ENCODE measurements at regions not wholly inside any gene's neighbourhood (a gene's known extent, or its start where the extent isn't known, plus 50 kb on each side); places are given as distances from the start of the nearest gene placed in this dataset.

DNA sequence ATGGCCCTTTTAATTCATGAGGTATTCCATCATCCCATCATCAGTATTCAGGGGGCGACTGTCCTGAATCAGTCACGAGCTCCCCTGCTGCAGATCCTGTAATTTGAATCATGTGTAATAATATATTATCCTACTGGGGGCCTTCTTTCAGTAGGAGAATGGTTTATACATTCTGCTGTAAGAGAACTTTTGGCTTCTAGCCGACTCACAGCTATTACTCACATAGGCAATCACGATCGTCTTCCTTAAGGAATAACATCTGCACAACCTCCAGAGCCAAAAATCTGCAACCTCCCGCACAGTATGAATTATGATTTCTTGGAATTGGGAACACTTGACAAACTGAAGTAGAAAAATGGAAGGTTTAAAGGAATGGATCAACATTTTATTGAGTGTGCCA lies 343.0 kb downstream of the USP25 start:
- no peak for DNase-seq (ENCODE audit: low read depth in 2 of 2)

DNA sequence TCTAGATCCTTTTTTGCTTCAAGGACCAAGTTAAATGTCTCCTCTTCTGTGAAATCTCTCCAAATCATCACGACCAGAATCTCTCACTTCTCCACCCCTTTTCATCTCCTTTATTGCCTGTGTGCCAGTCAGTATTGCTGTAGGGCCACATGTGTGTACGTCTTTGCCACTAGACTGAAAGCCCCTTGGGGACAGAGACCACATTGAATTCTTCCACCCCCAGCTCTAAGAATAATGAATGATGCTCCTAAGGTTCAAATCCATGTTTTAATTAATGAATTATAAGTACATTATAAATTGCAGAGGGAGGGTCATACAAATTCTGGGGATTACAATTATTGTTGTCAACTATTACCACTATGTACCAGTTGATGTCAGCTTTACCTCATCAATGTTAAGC lies 343.8 kb downstream of the USP25 start:
- no peak for DNase-seq (ENCODE audit: low read depth in 2 of 2)

DNA sequence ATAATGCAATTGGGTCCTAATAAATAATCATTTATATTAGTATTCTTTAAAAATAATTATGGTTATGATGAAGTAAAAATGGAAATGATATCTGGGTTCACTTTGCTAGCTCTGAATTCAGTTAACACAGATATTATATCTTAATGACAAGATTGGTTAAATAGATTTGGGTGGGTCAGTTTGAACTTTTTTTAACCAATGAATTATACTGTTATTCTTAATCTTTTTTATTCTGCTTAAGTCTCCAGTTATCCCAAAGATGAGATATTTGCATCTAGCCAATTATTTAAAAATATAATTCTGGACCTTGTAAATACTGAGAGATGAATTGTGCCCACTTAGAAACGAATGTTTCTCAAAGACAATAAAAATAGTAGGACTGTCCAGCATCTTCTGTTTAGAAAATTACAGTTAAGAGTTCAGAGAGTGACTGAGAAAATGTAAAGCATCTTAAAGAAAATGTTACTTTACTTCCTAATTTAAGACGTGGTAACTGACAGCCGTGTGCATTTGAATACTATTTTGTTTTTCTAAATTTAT lies 345.2 kb downstream of the USP25 start:
- no peak for DNase-seq (ENCODE audit: low read depth in 2 of 2)

DNA sequence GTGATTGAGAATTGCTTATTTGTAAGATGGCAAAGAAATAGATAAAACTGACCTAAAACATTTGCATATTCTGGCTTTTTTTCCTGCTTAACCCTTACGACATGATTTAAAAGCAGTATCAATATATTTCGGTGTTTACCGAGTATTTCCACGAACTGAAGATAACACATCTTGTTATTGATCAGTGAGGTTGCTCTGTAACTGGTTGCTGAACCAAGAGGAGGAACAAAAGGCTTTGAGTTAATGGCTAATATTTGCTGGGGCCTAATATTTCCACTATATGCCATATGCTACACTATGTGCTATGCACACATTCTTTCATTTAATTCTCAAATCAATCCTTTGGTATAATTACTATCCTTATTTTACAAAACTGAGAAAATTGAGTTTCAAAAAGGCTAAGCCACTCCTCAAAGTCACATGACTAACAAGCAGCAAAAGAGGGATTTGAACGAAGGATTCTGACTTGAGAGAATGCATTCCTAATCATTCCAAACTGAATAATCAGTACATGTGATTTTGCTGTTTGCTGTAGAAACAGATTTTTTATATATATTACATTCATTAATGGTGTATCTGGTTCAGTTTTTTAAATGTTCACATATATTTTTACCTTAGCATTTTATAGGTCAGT lies 346.0 kb downstream of the USP25 start:
- no peak for DNase-seq (ENCODE audit: low read depth in 2 of 2)

DNA sequence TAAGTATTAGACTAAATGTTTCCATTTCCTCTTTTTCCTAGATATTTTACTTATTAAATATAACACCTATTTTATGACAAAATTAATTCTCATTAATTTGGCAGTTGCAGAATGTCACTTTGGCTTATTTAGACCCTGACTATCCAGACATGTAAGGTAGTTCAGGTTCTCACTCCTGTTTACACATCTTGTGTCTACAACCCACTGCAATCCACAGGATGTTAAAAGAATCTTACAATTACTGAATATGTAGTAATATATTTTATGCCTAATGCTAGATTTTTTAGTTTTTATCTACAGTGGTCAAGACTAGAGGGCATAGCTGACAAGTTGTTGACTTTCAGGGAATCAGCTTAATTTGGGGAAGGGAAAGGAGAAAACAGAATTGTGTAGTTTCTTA lies 346.7 kb downstream of the USP25 start:
- no peak for DNase-seq (ENCODE audit: low read depth in 2 of 2)

DNA sequence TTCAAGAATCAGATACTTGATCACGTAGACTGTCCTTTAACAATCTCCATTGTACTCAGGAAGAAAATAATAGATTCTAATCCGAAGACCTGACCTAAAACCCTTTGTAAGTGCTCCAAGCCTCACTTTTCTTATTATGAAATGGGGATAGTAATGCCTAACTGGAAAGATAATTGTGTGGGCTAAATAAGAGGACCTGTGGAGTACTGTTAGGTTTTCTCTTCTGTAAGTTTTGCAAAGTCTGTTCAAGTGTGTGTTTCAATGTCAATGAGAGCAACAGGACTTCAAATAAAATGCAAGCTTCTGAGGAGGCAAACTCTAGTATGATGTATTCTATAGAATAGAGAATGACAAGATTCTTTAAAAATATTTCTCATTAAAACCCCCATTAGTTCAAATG lies 348.6 kb downstream of the USP25 start:
- DNase-seq (ENCODE audit: low read depth in 2 of 2), result no peak

DNA sequence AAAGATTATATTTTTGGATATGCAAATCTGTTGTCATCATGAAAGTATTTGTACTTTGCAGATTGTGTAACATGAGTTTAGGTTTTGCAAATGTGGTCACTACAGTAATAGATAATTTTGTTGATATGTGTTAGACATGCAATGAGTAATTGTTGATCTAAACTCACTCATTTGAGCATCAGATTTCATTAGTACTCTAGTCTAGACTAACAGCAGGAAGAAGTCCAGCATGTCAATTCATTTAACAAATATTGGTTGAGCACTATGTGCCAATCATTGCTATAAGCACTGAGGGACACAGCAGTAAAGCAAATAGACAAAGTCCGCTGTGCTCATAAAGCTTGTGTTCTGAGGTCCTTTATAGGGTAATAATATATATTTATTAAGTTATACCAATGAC lies 350.0 kb downstream of the USP25 start:
- DNase-seq (ENCODE audit: low read depth in 2 of 2), result no peak

DNA sequence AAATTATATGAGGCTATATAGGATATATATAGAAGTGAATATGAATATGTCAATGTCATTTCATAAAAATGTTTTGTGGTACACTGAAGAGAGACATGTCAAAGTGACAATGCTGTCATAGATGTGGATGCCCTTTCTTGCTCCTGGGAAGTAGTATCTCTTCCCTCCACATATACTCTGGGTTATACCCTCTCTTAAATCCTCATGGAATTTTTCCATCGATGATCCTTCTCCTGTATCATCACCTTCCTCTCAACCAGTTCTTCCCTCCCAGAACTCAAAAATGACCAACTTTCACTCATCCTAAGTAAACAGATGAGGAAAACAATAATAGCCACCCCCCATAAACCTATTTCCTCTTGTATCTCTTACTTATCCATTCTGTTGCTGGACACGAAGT lies 351.5 kb downstream of the USP25 start:
- no peak for DNase-seq (ENCODE audit: low read depth in 2 of 2)

DNA sequence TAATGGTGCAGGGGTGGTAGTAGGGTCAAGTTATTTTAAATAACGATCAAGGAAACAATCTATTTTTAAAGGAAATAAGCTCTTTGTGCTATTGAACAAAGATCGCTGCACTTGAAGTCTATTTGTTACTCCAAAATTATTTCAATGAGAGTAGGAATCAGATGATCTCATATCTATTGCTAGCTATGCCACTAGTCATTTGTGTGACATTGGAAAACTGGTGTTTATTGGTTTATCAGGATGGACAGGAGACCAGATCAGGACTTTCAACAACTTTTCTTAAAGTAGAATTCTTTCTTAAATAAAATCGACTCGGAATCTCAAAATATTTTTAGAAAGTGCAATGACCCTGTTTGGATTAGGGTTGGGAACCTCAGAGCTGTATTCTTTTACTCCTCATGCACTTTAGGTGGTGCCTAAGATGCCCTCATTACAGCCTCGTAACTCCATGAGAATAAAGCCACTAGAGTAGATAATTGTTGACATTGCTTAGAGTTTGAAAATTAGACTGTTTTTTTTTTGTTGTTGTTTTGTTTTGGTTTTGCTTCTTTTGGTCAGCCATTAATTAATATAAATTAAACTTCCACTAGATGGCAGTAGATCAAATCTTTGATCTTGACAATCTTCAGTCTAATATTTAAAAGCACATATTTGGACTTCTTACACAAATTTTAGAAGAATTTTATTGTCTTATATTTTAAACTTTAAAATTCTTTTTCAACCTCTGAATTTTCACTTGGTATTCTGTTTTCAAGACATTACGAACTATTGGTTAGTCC lies 352.4 kb downstream of the USP25 start:
- no peak for DNase-seq (ENCODE audit: low read depth in 2 of 2)

DNA sequence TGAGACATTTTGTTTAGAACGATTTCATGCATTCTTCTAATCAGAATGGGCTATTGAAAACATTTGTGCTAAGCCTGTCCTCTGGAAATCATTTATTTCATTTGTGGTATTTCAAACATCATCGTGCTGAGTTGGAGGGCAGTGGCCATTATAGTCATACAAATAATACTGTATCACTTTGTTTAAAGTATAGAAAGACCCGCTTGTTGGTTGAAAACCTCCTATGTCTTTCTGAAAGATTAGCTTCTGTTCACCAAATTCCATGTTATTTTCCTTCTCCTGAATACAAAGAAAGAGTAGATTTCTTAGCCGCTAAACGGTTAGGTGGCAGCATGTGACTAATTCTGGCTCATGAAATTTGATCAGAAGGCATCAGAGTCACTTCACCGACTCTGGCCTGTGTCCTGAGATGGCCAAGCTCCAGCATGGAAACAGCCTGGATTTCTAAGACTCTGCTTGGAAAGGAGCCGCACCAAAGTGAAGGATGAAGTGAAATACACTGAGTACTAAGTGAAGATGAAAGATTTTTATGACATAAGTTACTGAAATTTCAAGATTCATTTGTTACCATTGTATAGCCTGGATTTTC lies 355.1 kb downstream of the USP25 start:
- no peak for DNase-seq (ENCODE audit: low read depth in 2 of 2)

DNA sequence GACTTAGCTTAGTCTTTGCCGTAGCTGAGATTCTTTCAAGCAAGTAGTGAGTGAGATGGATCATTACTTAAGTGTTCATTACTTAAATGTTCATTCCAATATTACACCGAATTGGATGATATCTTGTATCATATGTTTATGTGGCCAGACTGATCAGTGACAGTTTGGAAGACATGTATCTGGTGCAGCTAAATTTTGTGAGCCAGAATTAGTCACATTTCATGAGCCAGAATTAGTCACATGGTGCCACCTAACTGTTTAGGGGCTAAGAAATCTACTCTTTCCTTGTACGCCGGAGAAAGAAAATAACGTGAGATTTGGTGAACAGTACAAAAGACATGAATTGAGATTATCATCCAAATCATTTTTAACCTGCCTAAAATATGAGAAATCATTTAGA lies 355.6 kb downstream of the USP25 start:
- no peak for DNase-seq (ENCODE audit: low read depth in 2 of 2)

DNA sequence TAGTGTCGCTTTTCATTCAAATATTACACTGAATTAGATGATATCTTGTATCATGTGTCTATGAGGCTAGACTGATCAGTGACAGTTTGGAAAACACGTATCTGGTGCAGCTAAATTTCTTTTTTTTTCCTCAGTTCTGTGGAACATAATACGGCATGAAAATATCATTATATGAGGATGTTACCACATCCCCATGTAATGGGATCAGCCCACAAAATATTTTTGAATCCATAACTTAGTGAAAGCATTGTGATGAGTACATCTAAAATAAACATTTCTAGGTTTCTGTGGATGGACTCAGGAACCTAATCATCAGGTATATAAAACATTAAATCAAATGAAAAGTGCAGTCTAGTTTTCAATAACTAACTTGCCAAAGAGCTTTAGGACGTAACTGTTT lies 356.3 kb downstream of the USP25 start:
- DNase-seq (ENCODE audit: low read depth in 2 of 2), result no peak

DNA sequence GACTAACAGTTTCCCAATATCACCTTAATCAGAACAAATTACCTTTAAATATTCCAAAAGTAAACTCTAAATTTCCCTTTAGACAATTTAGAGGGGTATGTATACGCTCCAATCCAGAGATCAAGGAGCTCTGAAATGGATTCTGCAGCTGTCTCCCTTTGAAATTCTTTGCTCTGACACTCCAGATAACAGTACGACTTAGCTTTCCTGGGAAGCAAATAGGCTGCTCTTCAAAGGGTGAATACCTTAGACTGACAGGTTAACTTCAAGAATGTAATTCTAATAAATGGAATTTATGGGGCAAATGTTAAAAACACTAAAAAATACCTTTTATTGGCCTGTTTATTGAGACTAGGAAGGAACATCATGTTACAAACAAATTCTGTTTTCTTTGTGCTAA lies 357.2 kb downstream of the USP25 start:
- no peak for DNase-seq (ENCODE audit: low read depth in 2 of 2)

DNA sequence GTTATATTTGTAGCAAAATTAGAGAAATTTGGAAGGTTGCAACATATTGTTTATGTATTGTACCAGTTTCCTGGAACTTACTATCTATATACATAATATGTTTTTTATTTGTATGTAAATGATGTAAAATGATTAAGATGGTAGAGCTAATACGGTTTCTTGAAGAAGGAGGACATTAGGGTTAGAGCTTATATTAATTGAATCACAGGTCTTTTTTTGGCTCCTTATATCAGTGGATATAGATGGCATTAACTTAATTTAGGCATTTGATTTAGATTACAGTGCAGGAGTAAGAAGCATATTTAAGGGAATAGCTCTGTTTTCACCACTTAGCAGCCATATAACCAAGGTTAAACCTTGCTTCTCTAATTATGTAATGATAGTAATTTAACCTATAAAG lies 357.7 kb downstream of the USP25 start:
- no peak for DNase-seq (ENCODE audit: low read depth in 2 of 2)

DNA sequence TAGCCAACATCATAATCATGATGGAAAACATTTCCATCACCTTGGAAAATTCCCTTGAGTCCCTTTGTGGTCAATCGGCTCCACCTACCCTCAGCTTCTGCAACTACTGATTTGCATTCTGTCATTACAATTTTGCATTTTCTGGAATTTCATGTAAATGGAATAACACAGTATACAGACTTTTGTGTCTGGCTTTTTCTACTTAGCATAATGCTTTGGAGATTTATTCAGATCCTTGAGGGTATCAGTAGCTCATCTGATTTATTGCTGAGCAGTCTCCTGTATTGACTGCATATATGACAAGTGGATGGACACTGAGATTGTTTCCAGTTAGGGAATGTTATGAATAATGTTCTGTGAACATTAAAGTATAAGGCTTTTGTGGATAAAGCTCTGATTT lies 358.3 kb downstream of the USP25 start:
- no peak for DNase-seq (ENCODE audit: low read depth in 2 of 2)

DNA sequence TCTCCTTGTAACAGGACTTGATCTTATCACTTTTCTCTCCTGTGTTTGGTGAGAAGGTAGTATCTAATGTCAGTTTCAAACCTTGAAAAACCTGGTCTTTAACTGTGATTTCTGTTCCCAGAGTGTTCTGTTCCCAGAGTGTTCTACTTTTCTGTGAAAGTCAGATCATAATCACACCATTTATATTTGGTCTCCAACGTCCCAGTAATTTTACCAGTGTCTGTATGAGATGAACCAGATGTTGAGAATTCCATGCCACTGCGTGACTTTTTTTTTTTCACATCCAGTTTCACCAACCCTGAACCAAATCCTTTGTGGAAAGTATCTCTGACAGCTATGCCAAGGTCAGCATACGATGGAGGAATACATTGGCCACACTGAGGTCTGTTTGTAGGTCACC lies 365.2 kb downstream of the USP25 start:
- no peak for DNase-seq (ENCODE audit: low read depth in 2 of 2)

DNA sequence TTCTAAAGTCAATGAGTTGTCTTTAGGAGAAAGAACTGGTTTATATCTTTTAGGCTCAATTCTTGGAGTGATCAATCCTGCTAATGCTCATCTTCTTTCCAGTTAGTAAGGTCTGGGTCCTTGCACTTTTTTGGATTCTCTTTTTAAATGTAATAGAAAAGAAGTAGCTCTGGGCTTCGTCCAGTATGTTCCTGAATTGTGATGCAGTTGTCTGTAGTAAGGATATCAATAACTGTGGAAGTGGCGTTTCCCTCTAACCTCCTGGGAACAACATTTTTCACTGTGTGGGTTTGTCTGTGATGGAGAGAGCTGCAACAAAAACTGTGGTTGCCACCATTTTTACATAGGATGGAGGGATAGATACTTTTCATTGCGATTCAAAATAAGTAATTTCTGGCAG lies 367.2 kb downstream of the USP25 start:
- DNase-seq (ENCODE audit: low read depth in 2 of 2), result no peak

DNA sequence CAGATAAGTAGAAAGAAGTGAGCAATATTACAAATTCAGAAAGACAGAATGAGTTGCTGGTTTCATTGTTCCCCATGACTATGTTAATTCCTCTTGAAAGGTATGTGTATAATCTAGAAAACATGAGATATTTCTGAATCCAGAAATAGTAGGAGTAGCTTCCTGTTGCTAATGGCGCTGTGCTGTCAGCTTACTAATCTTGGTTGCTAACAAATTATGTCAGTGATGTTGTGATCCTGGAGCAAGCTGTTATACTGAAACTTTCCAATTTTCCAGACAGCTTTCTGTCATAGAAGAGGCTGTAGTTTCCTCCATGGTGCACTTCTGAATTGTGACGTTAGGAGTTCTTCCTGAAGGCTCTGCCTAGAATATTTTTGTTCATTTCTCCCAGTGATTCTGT lies 372.3 kb downstream of the USP25 start:
- no peak for DNase-seq (ENCODE audit: low read depth in 2 of 2)

DNA sequence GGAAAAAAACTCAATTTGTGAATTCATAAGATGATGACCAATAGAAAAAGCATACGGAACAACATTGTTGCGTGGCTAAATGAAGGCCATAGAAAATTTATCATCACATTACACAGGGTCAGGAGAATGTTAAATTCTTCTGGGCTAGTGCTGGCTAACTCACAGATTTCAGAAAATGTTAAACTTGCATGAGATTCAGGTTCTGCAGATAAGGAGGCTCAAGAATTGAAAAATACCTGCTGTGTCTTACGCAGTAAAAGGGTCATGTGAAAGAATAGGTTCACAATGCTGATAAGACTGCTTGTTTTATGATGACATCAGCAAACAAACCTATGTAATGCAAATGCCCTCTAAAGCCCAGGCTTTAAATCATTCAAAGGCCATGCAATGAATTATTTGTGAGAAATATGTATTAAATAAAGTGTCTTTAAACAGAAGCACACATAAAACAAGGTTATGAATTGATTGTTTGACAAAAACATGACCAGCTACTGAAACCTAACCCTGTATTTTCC lies 378.8 kb downstream of the USP25 start:
- DNase-seq (ENCODE audit: low read depth in 2 of 2), result no peak

DNA sequence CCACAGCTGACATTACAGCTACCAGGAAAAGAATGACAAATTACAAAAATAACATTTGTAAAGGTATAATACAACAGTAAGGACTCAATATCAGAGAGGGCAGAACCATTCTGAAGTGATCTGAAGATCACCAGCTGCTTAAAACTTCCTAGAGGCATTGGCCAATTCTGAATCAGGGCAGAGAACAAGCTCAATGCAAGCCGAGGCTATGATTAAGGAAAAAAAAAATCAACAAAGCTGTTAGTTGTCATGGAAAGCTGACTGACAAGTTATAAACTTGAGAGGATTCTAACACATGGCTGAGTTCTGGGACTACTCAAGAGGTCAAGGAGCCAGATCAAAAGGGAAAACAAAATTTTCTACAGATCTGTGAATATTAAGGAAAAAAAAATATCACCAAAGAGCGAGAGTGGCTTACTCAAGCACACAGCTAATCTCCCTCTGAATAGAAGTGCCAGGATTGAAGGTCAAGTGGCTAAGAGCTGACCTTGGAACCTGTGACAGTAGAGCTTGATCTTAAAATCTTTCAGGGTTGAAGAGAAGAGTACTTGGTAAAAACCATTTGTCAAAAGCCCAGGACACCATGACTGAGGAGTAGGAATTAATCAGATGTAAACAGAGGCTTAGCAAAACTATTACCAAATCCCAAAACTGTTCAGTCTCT lies 383.4 kb downstream of the USP25 start:
- no peak for DNase-seq (ENCODE audit: low read depth in 2 of 2)

DNA sequence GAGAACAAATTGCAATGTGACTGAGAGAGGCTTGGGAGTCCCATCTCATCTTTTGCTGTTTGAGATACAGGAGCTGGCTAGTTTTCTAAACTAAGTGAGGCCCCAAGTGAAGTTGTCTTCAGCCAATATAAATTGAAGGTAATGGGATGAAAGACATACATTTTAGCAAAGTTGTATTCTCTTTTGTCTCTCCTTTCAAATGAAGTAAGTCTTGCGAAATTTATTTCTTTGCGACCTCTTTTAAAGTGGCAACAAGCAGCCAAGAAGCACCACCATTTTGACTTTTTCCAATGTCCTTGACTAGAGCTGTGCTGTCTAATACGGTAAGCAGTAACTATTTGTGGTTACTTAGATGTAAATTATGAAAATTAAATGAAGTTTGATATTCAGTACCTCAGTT lies 385.7 kb downstream of the USP25 start:
- DNase-seq (ENCODE audit: low read depth in 2 of 2), result no peak

DNA sequence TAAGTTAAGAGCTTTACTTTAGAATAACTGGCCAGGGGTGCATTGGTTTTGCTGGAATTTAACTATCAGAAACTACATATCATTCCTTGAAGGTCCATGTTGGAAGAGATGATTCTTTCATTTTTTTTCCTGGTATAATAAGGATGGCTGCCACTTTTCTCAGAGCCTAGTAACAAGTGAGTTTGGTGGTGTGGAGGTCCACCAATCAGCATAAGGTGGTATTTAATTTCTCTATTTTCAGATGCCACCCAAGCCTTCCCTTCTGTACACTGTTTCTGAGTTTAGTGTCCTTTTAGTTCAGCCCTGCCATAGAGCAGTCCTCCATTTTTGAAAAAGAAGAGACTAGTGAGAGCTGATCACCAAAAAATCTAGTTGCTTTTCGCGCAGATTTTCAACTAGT lies 386.3 kb downstream of the USP25 start:
- DNase-seq (ENCODE audit: low read depth in 2 of 2), result no peak

Measured in stimulated activated CD8-positive, alpha-beta memory T cell treated with anti-CD3 and anti-CD28 coated beads, Interleukin-15, amount 100 ng/mL, for 48 hours (primary cell).